GM18520 (cell line): ENCODE measurements at regions not wholly inside any gene's neighbourhood (a gene's known extent, or its start where the extent isn't known, plus 50 kb on each side); places are given as distances from the start of the nearest gene placed in this dataset.
"Not testable (repeated sequence)": the region's sequence is repeated elsewhere in the genome, so short reads cannot be mapped to it uniquely, and the experiment has no call there.

Experiments
- ATAC-seq: cut with Tn5 transposase; IDR thresholded peaks from one replicate; pipeline ENCODE4 v1.9.1; 2021; ENCODE audit not compliant: unreplicated experiment

GRCh38 chr6:19369785-19370184 lies 467.4 kb upstream of the ID4 start:
- ATAC-seq: no peak

GRCh38 chr6:19370831-19371230 lies 466.3 kb upstream of the ID4 start:
- ATAC-seq: no peak

GRCh38 chr6:19375613-19376012 lies 461.6 kb upstream of the ID4 start:
- ATAC-seq: no peak

- no peak for ATAC-seq
Measured at GRCh38 chr6:19377722-19378121, 459.4 kb upstream of the ID4 start.

- no peak for ATAC-seq
Measured at GRCh38 chr6:19380293-19380692, 456.9 kb upstream of the ID4 start.

- ATAC-seq: no peak
Measured at GRCh38 chr6:19382676-19383075, 454.5 kb upstream of the ID4 start.

- ATAC-seq: no peak
Measured at GRCh38 chr6:19391926-19392325, 445.2 kb upstream of the ID4 start.

- no peak for ATAC-seq
Measured at GRCh38 chr6:19394051-19394450, 443.1 kb upstream of the ID4 start.

- no peak for ATAC-seq
Measured at GRCh38 chr6:19394687-19395086, 442.5 kb upstream of the ID4 start.

GRCh38 chr6:19395316-19395715 lies 441.9 kb upstream of the ID4 start:
- no peak for ATAC-seq

GRCh38 chr6:19399406-19399805 lies 437.8 kb upstream of the ID4 start:
- no peak for ATAC-seq

GRCh38 chr6:19404884-19405283 lies 432.3 kb upstream of the ID4 start:
- ATAC-seq: not testable (repeated sequence)

GRCh38 chr6:19408331-19408730 lies 428.8 kb upstream of the ID4 start:
- no peak for ATAC-seq

GRCh38 chr6:19410481-19410880 lies 426.7 kb upstream of the ID4 start:
- ATAC-seq: no peak

GRCh38 chr6:19413323-19413722 lies 423.8 kb upstream of the ID4 start:
- no peak for ATAC-seq

GRCh38 chr6:19415605-19416326 lies 421.4 kb upstream of the ID4 start:
- no peak for ATAC-seq

- no peak for ATAC-seq
Measured at GRCh38 chr6:19416811-19417210, 420.4 kb upstream of the ID4 start.

- ATAC-seq: no peak
Measured at GRCh38 chr6:19417713-19418112, 419.5 kb upstream of the ID4 start.

- no peak for ATAC-seq
Measured at GRCh38 chr6:19424853-19425252, 412.3 kb upstream of the ID4 start.

GRCh38 chr6:19427548-19427947 lies 409.6 kb upstream of the ID4 start:
- ATAC-seq: no peak

GRCh38 chr6:19432966-19433498 lies 404.1 kb upstream of the ID4 start:
- no peak for ATAC-seq

- no peak for ATAC-seq
Measured at GRCh38 chr6:19434065-19434464, 403.1 kb upstream of the ID4 start.

- ATAC-seq: no peak
Measured at GRCh38 chr6:19435755-19436154, 401.4 kb upstream of the ID4 start.
